GM13976 (cell line): ENCODE measurements at regions not wholly inside any gene's neighbourhood (a gene's known extent, or its start where the extent isn't known, plus 50 kb on each side); places are given as distances from the start of the nearest gene placed in this dataset.

Experiments
- DNase-seq: peaks from one replicate; pipeline ENCODE4 v3.0.0; 2012; ENCODE audit warnings: low spot score
- in situ Hi-C: fragments of 300-500 bp; cut with MboI; formaldehyde crosslinking; loops from one replicate; pipeline ENCODE4 v1.12.0; 2022; ENCODE audit warnings: low sequenced_read_pairs, mixed read lengths, inconsistent platforms; ENCODE audit not compliant: unreplicated experiment
- TF ChIP-seq, protein P1 (sequence below): IDR thresholded peaks from 2 replicates; pipeline ENCODE4 v1.5.1; 2012; ENCODE audit warnings: borderline replicate concordance, mild to moderate bottlenecking; ENCODE audit not compliant: insufficient read depth; ENCODE audit errors: extremely low read depth, missing control alignments, control extremely low read depth

DNA sequence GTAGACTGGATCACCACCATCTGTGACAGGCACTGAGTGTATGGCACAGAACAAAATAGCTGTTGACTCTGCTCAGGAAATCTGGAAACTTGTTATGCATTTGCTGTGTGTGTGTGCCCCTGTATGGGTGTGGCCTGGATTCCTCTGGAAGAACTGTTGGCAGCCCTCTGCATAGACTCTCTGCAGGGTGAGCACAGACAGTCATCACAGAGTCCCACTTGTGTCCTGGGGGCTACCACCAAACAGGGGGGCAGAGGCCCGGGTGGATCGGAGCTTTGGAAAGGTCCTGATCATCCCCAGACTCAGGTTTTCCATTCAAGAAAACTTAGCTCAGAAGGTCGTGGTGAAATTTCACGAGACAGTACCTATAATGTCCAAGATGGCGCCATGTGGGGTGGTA lies 258.6 kb downstream of the SOX11 start:
- no peak for DNase-seq
- TF ChIP-seq, protein P1, sequence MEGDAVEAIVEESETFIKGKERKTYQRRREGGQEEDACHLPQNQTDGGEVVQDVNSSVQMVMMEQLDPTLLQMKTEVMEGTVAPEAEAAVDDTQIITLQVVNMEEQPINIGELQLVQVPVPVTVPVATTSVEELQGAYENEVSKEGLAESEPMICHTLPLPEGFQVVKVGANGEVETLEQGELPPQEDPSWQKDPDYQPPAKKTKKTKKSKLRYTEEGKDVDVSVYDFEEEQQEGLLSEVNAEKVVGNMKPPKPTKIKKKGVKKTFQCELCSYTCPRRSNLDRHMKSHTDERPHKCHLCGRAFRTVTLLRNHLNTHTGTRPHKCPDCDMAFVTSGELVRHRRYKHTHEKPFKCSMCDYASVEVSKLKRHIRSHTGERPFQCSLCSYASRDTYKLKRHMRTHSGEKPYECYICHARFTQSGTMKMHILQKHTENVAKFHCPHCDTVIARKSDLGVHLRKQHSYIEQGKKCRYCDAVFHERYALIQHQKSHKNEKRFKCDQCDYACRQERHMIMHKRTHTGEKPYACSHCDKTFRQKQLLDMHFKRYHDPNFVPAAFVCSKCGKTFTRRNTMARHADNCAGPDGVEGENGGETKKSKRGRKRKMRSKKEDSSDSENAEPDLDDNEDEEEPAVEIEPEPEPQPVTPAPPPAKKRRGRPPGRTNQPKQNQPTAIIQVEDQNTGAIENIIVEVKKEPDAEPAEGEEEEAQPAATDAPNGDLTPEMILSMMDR, result no peak
- in situ Hi-C loops, result no loop called here

DNA sequence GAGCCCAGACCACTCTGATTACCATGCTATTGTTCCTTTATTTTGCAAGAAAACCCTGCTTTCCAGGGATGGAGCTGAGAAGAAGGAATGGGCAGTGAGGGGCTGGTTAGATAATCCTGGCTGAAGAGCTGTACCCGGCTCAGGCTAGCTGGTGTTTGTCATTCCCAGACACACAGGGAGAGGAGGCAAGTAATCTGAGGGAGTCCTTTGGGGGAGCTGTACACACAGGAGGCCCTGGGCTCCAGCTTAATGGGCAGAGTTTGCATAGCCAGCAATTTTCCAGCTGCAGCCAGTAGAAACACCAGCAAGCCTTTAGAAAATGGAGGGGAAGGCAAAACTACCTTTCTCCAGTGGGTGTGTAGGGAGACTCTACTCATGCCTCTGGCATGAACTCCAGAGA lies 259.3 kb downstream of the SOX11 start:
- TF ChIP-seq, protein P1, result no peak
- in situ Hi-C loops, result no loop called here
- no peak for DNase-seq

DNA sequence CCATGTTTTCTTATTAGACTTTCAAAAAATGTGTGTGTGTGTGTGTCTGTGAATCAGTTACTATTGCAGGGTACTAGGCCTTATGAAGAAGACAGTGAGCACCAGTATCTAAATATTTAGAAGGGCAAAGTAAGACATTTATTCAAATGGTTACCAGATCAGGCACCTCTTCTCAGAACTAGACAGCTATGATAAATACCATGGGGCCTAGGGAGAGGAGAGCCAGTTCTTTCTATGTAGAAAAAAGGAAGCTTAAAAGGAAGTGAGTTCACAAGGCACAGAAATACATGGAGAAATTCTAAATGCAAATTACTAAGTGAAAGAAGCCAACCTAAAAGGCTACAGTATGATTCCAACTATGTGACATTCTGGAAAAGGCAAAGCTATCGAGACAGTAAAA lies 261.3 kb downstream of the SOX11 start:
- TF ChIP-seq, protein P1, result no peak
- in situ Hi-C loops, result no loop called here
- DNase-seq, result no peak

DNA sequence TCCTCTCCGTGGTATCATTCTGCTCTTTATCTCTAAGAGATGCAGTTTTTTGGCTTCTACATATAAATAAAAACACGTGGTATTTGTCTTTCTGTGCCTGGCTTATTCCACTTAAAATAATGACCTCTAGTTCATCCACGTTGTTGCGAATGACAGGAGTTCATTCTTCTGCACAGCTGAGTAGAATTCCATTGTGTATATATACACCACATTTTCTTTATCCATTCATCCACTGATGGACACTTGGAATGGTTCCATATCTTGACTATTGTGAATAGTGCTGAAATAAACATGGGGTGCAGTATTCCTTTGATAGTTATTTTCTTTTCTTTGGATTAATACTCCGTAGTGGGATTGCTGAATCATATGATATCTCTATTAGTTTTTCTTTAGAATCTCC lies 262.3 kb downstream of the SOX11 start:
- no peak for DNase-seq
- TF ChIP-seq, protein P1, result no peak
- in situ Hi-C loops, result no loop called here

DNA sequence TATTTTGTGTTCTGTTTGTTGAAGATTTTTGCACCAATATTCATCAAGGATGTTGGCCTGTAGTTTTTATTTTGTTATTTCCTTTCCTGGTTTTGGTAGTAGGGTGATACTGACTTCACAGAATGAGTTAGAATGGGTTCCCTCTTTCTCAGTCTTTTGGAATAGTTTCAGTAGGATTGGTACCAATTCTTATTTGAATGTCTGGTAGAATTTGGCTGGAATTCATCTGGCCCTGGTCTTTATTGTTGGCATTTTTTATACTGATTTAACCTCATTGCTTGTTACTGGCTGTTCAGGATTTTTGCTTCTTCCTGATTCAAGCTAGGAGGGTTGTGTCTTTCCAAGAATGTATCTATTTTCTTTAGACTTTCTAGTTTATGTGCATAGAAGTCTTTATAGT lies 263.7 kb downstream of the SOX11 start:
- no peak for DNase-seq
- TF ChIP-seq, protein P1, result no peak
- in situ Hi-C loops, result no loop called here

DNA sequence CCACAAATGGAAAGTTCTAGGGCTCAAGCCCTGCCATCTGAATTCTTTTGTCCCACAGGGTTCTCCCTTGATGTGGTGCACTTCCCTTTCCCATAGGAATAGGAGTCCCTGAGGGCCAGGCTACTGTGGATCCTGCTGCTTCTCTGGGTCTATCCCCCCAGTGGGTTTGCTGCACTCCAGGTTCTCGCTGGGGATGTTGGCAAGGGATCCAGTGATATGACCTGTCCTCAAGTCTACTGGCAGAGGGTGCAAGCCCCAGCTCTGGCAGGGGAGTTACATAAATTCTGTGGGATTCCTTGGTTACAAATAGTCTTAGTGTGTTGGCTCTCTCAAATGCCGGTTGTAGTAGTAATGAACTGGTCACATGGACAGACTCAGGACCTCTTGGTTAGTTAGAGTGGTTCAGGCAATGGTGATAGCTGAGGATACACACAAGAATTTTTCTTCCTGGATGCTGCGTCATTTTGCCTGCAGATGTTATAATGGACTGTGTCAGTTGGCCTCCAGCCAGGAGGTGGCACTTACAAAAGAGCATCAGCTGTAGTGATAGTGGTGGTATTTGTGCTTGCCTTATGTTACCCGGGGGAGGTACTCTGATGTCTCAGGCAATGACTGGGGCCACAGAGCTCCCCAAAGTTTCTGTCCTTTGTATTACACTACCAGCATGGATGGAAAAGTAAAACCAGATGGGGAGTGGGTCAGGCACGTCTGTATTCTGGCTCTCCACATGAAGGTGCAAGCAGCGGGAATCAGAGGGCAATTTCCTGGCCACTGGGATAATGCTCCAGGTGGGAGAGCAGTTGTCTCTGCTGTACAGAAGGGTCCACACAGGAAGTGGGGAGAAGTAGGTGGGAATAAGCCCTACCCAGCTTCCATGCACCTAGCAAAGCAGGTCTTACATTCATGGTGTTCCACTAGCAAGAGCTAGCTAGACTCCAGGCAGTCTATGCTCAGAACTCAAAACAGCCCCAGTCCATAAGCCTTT lies 267.9 kb downstream of the SOX11 start:
- in situ Hi-C loops, result no loop called here
- TF ChIP-seq, protein P1, result no peak
- no peak for DNase-seq

DNA sequence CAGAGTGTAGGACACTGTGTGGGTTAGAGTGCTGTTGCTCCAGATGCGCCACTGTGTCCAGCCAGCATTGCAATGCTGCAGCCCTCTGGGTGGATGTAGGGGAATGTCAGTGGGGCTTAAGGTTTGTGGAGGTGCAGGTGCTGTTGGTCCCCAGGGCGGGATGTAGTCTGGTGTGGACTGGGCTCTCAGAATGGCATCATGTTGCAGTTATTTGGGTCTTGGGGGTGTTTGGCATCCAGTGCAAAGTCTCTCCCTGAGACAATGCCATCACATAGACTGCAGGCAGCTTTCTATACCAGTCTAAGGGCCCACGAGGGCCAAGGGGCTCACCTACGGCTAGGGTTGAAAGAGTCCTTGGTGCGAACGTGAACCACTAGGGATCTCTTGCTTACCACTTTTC lies 275.3 kb downstream of the SOX11 start:
- TF ChIP-seq, protein P1, result no peak
- DNase-seq, result peak; percentile 1
- in situ Hi-C loops, result no loop called here
